Stimulated activated CD8-positive, alpha-beta memory T cell treated with anti-CD3 and anti-CD28 coated beads, Interleukin-7, amount 100 ng/mL, for 48 hours (primary cell): ENCODE measurements at regions not wholly inside any gene's neighbourhood (a gene's known extent, or its start where the extent isn't known, plus 50 kb on each side); places are given as distances from the start of the nearest gene placed in this dataset.

Source experiments
- DNase-seq, 2 donors: peaks; one replicate each; pipeline ENCODE4 v3.0.0-alpha.2; 2020; ENCODE audit warnings: low read depth in 1 of 2; ENCODE audit errors: extremely low read depth in 1 of 2

- DNase-seq: no peak
Observed at GRCh38 chr13:111448504-111448903, 128.1 kb downstream of the TEX29 start.

DNA sequence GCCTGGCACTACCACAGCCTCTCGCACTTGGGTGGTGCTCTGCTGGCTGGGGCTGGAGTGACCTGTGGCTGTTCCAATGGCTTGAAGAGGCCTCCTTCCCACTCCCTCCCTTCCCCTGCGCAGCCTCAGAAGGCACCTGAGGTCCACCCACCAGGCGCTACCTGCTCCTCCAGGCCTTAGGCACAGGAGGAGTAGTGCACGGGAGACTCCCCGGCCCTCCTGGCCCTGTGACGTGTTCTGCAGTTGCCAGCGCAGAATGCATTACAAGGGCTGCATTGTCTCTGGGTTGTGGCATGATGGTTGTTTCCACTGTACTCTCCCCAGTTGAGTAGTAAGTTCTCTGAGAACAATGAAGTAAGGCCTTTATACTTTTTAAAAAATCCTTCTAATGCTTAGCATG, 128.6 kb downstream of the TEX29 start:
- DNase-seq: no peak

DNA sequence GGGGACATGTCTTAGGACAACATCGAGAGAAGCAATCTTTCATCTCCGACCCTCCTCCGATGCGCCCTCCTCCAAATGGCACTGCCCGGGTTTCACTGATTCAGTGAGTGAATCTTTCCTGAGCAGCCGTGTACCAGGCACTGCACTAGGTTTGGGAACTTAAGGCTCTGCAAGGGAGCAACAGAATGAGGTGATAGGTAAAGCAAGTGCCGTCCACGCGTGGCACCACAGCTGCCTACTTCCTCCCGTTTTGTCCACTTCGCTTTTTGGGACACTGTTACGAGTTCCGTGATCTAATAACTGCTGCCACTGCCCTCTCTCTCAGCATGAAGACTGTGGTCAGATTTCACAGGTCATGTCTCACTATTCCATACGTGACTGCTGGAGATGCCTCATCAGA, 131.0 kb downstream of the TEX29 start:
- no peak for DNase-seq

DNA sequence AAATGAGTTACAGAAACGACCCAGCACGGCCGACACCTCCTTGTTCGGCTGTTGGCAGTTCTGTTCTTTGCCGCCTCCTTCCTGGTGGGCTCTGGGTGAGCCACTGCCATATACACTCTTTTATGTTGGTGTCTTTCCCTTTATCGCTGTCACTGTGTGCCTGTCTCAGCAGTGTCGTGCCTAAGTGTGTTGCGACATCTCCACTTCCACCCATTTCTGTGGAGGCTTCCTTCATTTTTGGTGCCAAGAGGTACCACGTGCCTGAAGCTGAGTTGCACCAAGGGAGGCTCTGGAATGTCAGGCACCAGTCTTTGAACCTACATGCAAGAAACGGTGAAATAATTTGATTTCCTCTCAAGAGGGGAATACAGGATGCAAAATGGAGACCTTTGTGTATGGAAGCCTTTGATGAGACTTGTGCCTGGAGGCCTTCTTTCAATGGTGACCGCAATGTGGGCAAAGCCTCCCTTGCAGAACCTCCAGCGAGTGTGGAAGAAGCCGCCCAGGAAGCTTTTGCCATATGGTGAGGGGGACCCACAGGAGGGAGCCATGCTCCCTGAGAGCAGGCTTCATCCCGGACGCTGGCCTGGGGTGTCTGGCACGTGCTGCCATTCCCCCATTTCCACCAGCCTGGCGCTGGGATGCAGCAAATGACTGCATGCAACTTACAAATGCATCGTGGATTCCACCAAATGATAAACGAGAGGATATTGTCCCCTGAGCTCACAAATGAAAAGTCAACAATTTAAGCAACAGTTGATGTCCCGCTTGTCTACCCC, 136.2 kb downstream of the TEX29 start:
- DNase-seq: no peak

DNA sequence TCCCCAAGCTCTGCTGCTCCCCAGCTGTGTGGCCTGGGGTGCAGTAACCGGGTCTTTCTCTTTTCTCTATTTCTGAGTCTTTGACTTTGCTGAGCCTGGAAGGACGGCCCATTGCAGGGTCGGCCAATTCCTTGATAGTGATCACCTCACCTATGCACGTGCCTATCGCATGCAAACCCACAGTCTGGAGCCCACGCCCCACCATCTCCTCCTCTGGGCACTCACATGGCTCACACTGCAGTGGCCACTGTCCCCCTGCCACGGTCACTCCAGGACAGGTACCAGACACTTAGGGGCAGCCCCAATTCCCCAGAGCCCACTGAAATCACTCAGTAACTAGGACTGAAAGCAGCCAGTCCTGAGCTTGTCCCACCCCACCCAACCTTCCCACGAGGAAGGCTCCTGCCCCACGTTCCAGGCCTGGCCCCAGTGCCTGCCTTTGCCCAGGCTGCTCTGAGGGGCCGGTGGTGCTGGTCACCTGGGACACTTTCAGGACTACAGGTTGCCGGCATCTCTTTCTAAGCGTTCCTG, 137.6 kb downstream of the TEX29 start:
- DNase-seq: no peak

GRCh38 chr13:111458739-111459138, 138.3 kb downstream of the TEX29 start:
- DNase-seq: no peak

- DNase-seq: no peak
Observed at GRCh38 chr13:111459803-111460547, 139.5 kb downstream of the TEX29 start.

- DNase-seq: no peak
Observed at GRCh38 chr13:111460548-111461444, 140.4 kb downstream of the TEX29 start.

GRCh38 chr13:111461445-111462149, 141.2 kb downstream of the TEX29 start:
- DNase-seq: no peak

DNA sequence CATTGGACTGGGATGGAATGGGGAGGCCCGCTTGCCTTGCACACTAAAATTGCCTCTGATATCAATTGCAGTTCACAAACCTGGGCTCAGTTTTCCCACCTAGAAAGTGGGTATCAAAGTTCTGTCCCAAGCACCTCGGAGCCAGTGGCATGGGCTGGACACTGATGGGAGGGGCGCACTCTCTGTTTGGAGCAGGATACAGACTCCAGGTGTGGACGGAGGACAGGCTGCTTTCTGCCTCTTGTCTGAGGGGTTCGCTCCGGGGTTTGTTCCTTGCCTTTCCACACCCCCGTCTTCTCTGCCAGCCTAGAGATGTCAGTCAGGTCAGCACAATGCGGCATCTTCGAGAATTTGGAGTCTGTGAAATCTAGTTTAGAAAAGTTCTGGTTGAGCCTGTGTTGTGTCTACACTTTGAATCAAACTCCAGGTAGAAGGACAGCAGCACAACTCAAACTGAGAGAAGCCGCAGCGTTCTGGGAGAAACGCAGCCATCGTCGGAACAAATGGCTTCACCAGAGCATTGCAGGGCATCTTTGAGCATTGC, 141.9 kb downstream of the TEX29 start:
- no peak for DNase-seq

DNA sequence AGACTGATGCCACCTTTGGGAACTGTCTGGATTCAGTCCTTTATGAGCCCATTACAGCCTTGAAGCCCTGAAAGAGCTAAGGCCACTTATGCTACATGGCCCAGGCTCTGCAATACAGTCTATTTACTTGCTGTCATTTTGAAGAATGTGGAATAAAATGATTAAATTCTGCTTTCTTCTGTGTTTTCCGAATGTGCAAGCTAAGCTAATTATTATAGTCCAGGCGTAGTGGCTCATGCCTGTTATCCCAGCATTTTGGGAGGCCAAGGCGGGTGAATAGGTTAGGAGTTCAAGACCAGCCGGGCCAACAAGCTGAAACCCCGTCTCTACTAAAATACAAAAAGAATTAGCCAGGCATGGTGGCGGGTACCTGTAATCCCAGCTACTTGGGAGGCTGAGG, 142.5 kb downstream of the TEX29 start:
- DNase-seq: no peak

- no peak for DNase-seq
Observed at GRCh38 chr13:111467111-111467890, 146.9 kb downstream of the TEX29 start.

- DNase-seq: no peak
Observed at GRCh38 chr13:111468037-111468959, 147.9 kb downstream of the TEX29 start.

- no peak for DNase-seq
Observed at GRCh38 chr13:111469450-111469849, 149.0 kb downstream of the TEX29 start.

- DNase-seq: no peak
Observed at GRCh38 chr13:111469916-111470506, 149.6 kb downstream of the TEX29 start.

DNA sequence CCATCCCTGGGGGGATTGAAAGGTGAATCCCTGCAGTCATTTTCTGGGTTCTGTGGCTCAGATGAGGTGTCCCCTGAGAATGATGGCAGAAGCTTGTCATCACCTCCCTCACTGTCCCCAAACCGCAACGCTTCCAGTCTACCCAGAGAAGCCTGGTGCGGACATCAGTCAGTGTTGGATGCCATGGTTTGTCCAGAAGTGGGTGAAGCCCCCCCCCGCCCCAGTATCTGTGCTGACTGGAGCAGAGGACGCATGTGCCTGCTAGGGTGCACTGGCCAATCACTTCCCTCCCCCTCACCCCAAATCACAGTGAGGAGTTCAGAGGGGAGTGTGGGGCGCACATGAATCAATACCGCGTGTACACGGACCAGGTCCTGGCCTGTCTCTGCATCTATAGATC, 150.5 kb downstream of the TEX29 start:
- no peak for DNase-seq

GRCh38 chr13:111472083-111472482, 151.6 kb downstream of the TEX29 start:
- DNase-seq: no peak
